H1 (cell line): ENCODE measurements at regions not wholly inside any gene's neighbourhood (a gene's known extent, or its start where the extent isn't known, plus 50 kb on each side); places are given as distances from the start of the nearest gene placed in this dataset.

ENCODE experiments used
- CTCF ChIA-PET: fragments of 300-600 bp; sonication (Branson Sonifier 250); formaldehyde crosslinking; loops from one replicate; lab custom pipeline; 2021; ENCODE audit not compliant: partially characterized antibody; lab: Charles Lee
- POLR2A ChIA-PET: fragments of 300-600 bp; sonication (Branson Sonifier 250); formaldehyde crosslinking; loops from one replicate; lab custom pipeline; 2021; ENCODE audit warnings: inconsistent platforms; ENCODE audit not compliant: partially characterized antibody; lab: Charles Lee
- DNase-seq, 2 experiments: peaks; one replicate each; pipeline versions ENCODE4 v3.0.0 to v3.0.0-alpha.2; 2010 to 2022; ENCODE audit warnings: low spot score in 2 of 2, low read depth in 1 of 2, mixed read lengths in 1 of 2
- FAIRE-seq: peaks from 2 replicates; lab custom pipeline; 2011; peaks lifted over from hg19 to GRCh38; lab: Jason Lieb, UNC
- H2AFZ ChIP-seq: 2 replicates; pipeline ENCODE4 v1.8.1; 2012; ENCODE audit warnings: low read length, inconsistent platforms
- H2AK5ac ChIP-seq: 2 replicates; pipeline ENCODE4 v1.6.1; 2013; ENCODE audit warnings: low read depth, low read length
- H2BK120ac ChIP-seq: replicated peaks from 2 replicates; pipeline ENCODE3; 2013; ENCODE audit warnings: low read depth, low read length, inconsistent platforms
- H2BK12ac ChIP-seq: 2 replicates; pipeline ENCODE4 v1.6.1; 2013; ENCODE audit warnings: low read depth, low read length
- H2BK15ac ChIP-seq: 2 replicates; pipeline ENCODE4 v1.6.1; 2013; ENCODE audit warnings: low read length
- H2BK20ac ChIP-seq: 2 replicates; pipeline ENCODE4 v1.6.1; 2013; ENCODE audit warnings: low read length
- H2BK5ac ChIP-seq: 2 replicates; pipeline ENCODE4 v1.6.1; 2013; ENCODE audit warnings: low read depth, low read length
- H3K14ac ChIP-seq: 2 replicates; pipeline ENCODE4 v1.6.1; 2013; ENCODE audit warnings: inconsistent platforms; ENCODE audit not compliant: insufficient read length
- H3K18ac ChIP-seq: 2 replicates; pipeline ENCODE4 v1.6.1; 2013; ENCODE audit warnings: low read length; ENCODE audit errors: extremely low read depth
- H3K23ac ChIP-seq: 2 replicates; pipeline ENCODE4 v1.6.1; 2013; ENCODE audit warnings: inconsistent platforms; ENCODE audit not compliant: insufficient read length
- H3K23me2 ChIP-seq: 2 replicates; pipeline ENCODE4 v1.6.1; 2013; ENCODE audit warnings: low read depth, low read length
- H3K27ac ChIP-seq: 2 replicates; pipeline ENCODE4 v1.6.1; 2011; ENCODE audit warnings: low read depth, low read length, inconsistent platforms
- H3K27me3 ChIP-seq, 4 experiments: replicated peaks in 1 of 4; 1 replicate in 1 of 4; 2 replicates in 3 of 4; pipeline versions ENCODE4 v1.6.1 to v1.8.1; 2011 to 2013; ENCODE audit warnings: low read length in 3 of 4, mild to moderate bottlenecking in 3 of 4, inconsistent platforms in 2 of 4, mixed read lengths in 2 of 4, moderate library complexity in 1 of 4; ENCODE audit not compliant: control insufficient read depth in 3 of 4, insufficient read depth in 3 of 4; ENCODE audit errors: extremely low read depth in 1 of 4
- H3K36me3 ChIP-seq, 4 experiments: 2 replicates each; pipeline versions ENCODE4 v1.6.1 to v1.8.1; 2011 to 2013; ENCODE audit warnings: mild to moderate bottlenecking in 4 of 4, low read length in 3 of 4, moderate library complexity in 2 of 4, control low read depth in 1 of 4, inconsistent platforms in 1 of 4; ENCODE audit not compliant: insufficient read depth in 4 of 4, control insufficient read depth in 2 of 4
- H3K4ac ChIP-seq: replicated peaks from 2 replicates; pipeline ENCODE3; 2013; ENCODE audit warnings: low read length, low read depth, mixed read lengths, inconsistent platforms; ENCODE audit not compliant: insufficient read length
- H3K4me1 ChIP-seq, 4 experiments: replicated peaks in 1 of 4; 1 replicate in 1 of 4; 2 replicates in 3 of 4; pipeline versions ENCODE4 v1.6.1 to v1.8.1; 2011 to 2013; ENCODE audit warnings: low read length in 3 of 4, inconsistent platforms in 2 of 4, mixed read lengths in 1 of 4; ENCODE audit not compliant: insufficient read depth in 4 of 4, control insufficient read depth in 3 of 4
- H3K4me2 ChIP-seq, 2 experiments: 2 replicates each; pipeline versions ENCODE4 v1.6.1 to v1.8.1; 2011 to 2013; ENCODE audit warnings: low read depth in 2 of 2, low read length in 2 of 2, control low read depth in 1 of 2, inconsistent platforms in 1 of 2, mild to moderate bottlenecking in 1 of 2; ENCODE audit not compliant: insufficient read depth in 1 of 2
- H3K4me3 ChIP-seq, 4 experiments: fragments of 200-600, 300-600 bp in 1 of 4; sonication (generic), shearing (Covaris generic), sonication (Bioruptor Twin) in 1 of 4; 2 replicates each; pipeline versions ENCODE4 v1.5.1 to v1.8.1; 2011 to 2016; ENCODE audit warnings: low read length in 4 of 4, low read depth in 3 of 4, control low read depth in 2 of 4, inconsistent platforms in 2 of 4, mild to moderate bottlenecking in 2 of 4, mixed read lengths in 1 of 4, moderate library complexity in 1 of 4; ENCODE audit not compliant: insufficient read depth in 2 of 4; ENCODE audit errors: extremely low read depth in 1 of 4
- H3K56ac ChIP-seq: replicated peaks from 2 replicates; pipeline ENCODE3; 2013; ENCODE audit warnings: low read depth, mild to moderate bottlenecking, mixed read lengths, low read length, inconsistent platforms; ENCODE audit not compliant: insufficient read length
- H3K79me1 ChIP-seq: 2 replicates; pipeline ENCODE4 v1.6.1; 2013; ENCODE audit warnings: low read depth, low read length, control low read depth
- H3K79me2 ChIP-seq, 2 experiments: 2 replicates each; pipeline versions ENCODE4 v1.6.1 to v1.8.1; 2012 to 2013; ENCODE audit warnings: low read length in 2 of 2, mild to moderate bottlenecking in 2 of 2, inconsistent platforms in 1 of 2; ENCODE audit not compliant: insufficient read depth in 2 of 2, control insufficient read depth in 1 of 2
- H3K9ac ChIP-seq, 4 experiments: replicated peaks in 1 of 4; 1 replicate in 1 of 4; 2 replicates in 3 of 4; pipeline versions ENCODE4 v1.6.1 to v1.8.1; 2011 to 2013; ENCODE audit warnings: low read depth in 3 of 4, low read length in 3 of 4, control low read depth in 2 of 4, mild to moderate bottlenecking in 2 of 4, moderate library complexity in 2 of 4, inconsistent platforms in 1 of 4; ENCODE audit errors: extremely low read depth in 1 of 4
- H3K9me3 ChIP-seq, 2 experiments: 2 replicates each; pipeline versions ENCODE4 v1.6.1 to v1.8.1; 2012 to 2013; ENCODE audit warnings: mild to moderate bottlenecking in 2 of 2, moderate library complexity in 2 of 2, control low read depth in 1 of 2, inconsistent platforms in 1 of 2, low read depth in 1 of 2, low read length in 1 of 2, mixed read lengths in 1 of 2; ENCODE audit not compliant: insufficient read depth in 2 of 2
- H4K20me1 ChIP-seq, 2 experiments: replicated peaks in 1 of 2; 2 replicates each; pipeline versions ENCODE3 to v1.8.1; 2011 to 2013; ENCODE audit warnings: inconsistent platforms in 2 of 2, low read length in 2 of 2, mild to moderate bottlenecking in 1 of 2; ENCODE audit not compliant: insufficient read depth in 2 of 2, control insufficient read depth in 1 of 2
- H4K5ac ChIP-seq: 2 replicates; pipeline ENCODE4 v1.6.1; 2013; ENCODE audit warnings: low read length, low read depth, mixed read lengths, inconsistent platforms; ENCODE audit not compliant: insufficient read length
- H4K8ac ChIP-seq: 2 replicates; pipeline ENCODE4 v1.8.0; 2013; ENCODE audit warnings: mild to moderate bottlenecking, moderate library complexity, low read length, inconsistent platforms; ENCODE audit not compliant: insufficient read depth; ENCODE audit errors: extremely low read depth
- H4K91ac ChIP-seq: replicated peaks from 2 replicates; pipeline ENCODE3; 2013; ENCODE audit warnings: low read length, mixed read lengths, inconsistent platforms; ENCODE audit not compliant: insufficient read length
- CEBPB ChIP-seq: IDR thresholded peaks from 2 replicates; pipeline ENCODE4 v1.6.1; 2012; ENCODE audit warnings: low read depth, low read length
- NANOG ChIP-seq: IDR thresholded peaks from 2 replicates; pipeline ENCODE4 v1.6.1; 2011; ENCODE audit warnings: low read length, low read depth, mild to moderate bottlenecking, inconsistent platforms; ENCODE audit not compliant: insufficient read depth, poor library complexity, severe bottlenecking
- TEAD4 ChIP-seq: IDR thresholded peaks from 2 replicates; pipeline ENCODE4 v1.6.1; 2012; ENCODE audit warnings: low read depth, low read length, inconsistent platforms, mixed read lengths
- WGBS, 2 experiments: shearing (Covaris generic) in 1 of 2; methylation state at CpG; one replicate each; pipeline versions ENCODE4 v1.1.6 to v1.1.7; 2013 to 2015; ENCODE audit warnings: low lambda C conversion rate in 2 of 2, mixed read lengths in 2 of 2, inconsistent platforms in 1 of 2, low coverage in 1 of 2, missing lambda C conversion rate in 1 of 2; ENCODE audit not compliant: insufficient replicate concordance in 2 of 2, insufficient coverage in 1 of 2, insufficient read length in 1 of 2; ENCODE audit errors: extremely low coverage in 1 of 2, missing lambda C conversion rate in 1 of 2; 5-methylcytosine and 5-hydroxymethylcytosine counted together

GRCh38 chrX:39073131-39073530 lies 271.9 kb downstream of the MID1IP1 start:
- FAIRE-seq: no peak
- Histone ChIP-seq H3K4me1 (no peaks in the 10 kb centered on the region; a peak in 1 of 7 replicates), H2BK20ac (no peak overlapping the region), H2AFZ (no peak overlapping the region), H3K56ac (no peak overlapping the region), H3K79me1 (no peaks in the 10 kb centered on the region), H3K27me3 (no peaks in the 10 kb centered on the region), H4K5ac (no peak overlapping the region), H3K4me2 (no peak overlapping the region), H3K9ac (no peak overlapping the region), H2AK5ac (no peak overlapping the region), H2BK120ac (no peak overlapping the region), H3K14ac (no peak overlapping the region), H3K18ac (no peak overlapping the region), H2BK5ac (no peak overlapping the region), H3K23ac (no peak overlapping the region), H2BK15ac (no peak overlapping the region), H3K79me2 (no peaks in the 10 kb centered on the region), H3K4me3 (no peak overlapping the region), H2BK12ac (no peak overlapping the region), H4K8ac (no peak overlapping the region), H3K27ac (no peak overlapping the region), H4K20me1 (no peaks in the 10 kb centered on the region), H4K91ac (no peak overlapping the region), H3K23me2 (no peaks in the 10 kb centered on the region), H3K36me3 (no peaks in the 10 kb centered on the region), H3K4ac (no peak overlapping the region), H3K9me3 (peaks cover 0 to 4% of the 10 kb centered on the region in 2 experiments; a peak in 1 of 4 replicates)
- POLR2A ChIA-PET: no interaction called here
- WGBS, 2 experiments: 93% methylated on average over 2 of the region's 2 CpGs; no CpG with 5 or more reads in 1 of the 2 experiments
- TF ChIP-seq CEBPB: no peak
- no peak for TF ChIP-seq NANOG
- TF ChIP-seq TEAD4: no peak
- CTCF ChIA-PET: interaction anchor here (0.6 kb wide), 1 partner anchor 10 kb away, joined by 3 read pairs; no protein-coding TSS in a partner anchor
- no peak for DNase-seq
